GM21529 (cell line): ENCODE measurements at regions not wholly inside any gene's neighbourhood (a gene's known extent, or its start where the extent isn't known, plus 50 kb on each side); places are given as distances from the start of the nearest gene placed in this dataset.
"Not testable (repeated sequence)": the region's sequence is repeated elsewhere in the genome, so short reads cannot be mapped to it uniquely, and the experiment has no call there.

Experiments
- ATAC-seq: cut with Tn5 transposase; IDR thresholded peaks from one replicate; pipeline ENCODE4 v1.9.1; 2021; ENCODE audit not compliant: unreplicated experiment

GRCh38 chr11:23320131-23320530 is 459.9 kb upstream of the CCDC179 start:
- no peak for ATAC-seq

- ATAC-seq = not testable (repeated sequence)
Measured at GRCh38 chr11:23335586-23335985, 475.3 kb upstream of the CCDC179 start.

GRCh38 chr11:23336961-23337360 is 476.7 kb upstream of the CCDC179 start:
- no peak for ATAC-seq

- no peak for ATAC-seq
Measured at GRCh38 chr11:23353611-23354010, 493.3 kb upstream of the CCDC179 start.

- ATAC-seq = no peak
Measured at GRCh38 chr11:23359297-23359696, 499.0 kb upstream of the CCDC179 start.

GRCh38 chr11:23364076-23364475 is 503.8 kb upstream of the CCDC179 start:
- ATAC-seq = no peak

GRCh38 chr11:23370580-23371275 is 510.5 kb upstream of the CCDC179 start:
- ATAC-seq = no peak

GRCh38 chr11:23377909-23378308 is 517.6 kb upstream of the CCDC179 start:
- ATAC-seq = no peak

GRCh38 chr11:23391031-23391430 is 530.8 kb upstream of the CCDC179 start:
- no peak for ATAC-seq

GRCh38 chr11:23398052-23398451 is 537.8 kb upstream of the CCDC179 start:
- ATAC-seq = no peak

- no peak for ATAC-seq
Measured at GRCh38 chr11:23399995-23400394, 539.7 kb upstream of the CCDC179 start.

- ATAC-seq = no peak
Measured at GRCh38 chr11:23403210-23404185, 543.2 kb upstream of the CCDC179 start.

- ATAC-seq = no peak
Measured at GRCh38 chr11:23404225-23405160, 544.2 kb upstream of the CCDC179 start.

- no peak for ATAC-seq
Measured at GRCh38 chr11:23405350-23405937, 545.2 kb upstream of the CCDC179 start.

GRCh38 chr11:23406131-23406819 is 546.0 kb upstream of the CCDC179 start:
- no peak for ATAC-seq

GRCh38 chr11:23413057-23413456 is 552.8 kb upstream of the CCDC179 start:
- ATAC-seq = no peak

- ATAC-seq = no peak
Measured at GRCh38 chr11:23423104-23423503, 562.8 kb upstream of the CCDC179 start.

GRCh38 chr11:23423656-23424055 is 563.4 kb upstream of the CCDC179 start:
- no peak for ATAC-seq

GRCh38 chr11:23425381-23425780 is 565.1 kb upstream of the CCDC179 start:
- ATAC-seq = no peak

GRCh38 chr11:23429569-23429968 is 569.3 kb upstream of the CCDC179 start:
- ATAC-seq = no peak
